Effector CD4-positive, alpha-beta T cell (primary cell): ENCODE measurements at regions not wholly inside any gene's neighbourhood (a gene's known extent, or its start where the extent isn't known, plus 50 kb on each side); places are given as distances from the start of the nearest gene placed in this dataset.

Source experiments
- DNase-seq: peaks from one replicate; pipeline ENCODE4 v3.0.0-alpha.2; 2020

DNA sequence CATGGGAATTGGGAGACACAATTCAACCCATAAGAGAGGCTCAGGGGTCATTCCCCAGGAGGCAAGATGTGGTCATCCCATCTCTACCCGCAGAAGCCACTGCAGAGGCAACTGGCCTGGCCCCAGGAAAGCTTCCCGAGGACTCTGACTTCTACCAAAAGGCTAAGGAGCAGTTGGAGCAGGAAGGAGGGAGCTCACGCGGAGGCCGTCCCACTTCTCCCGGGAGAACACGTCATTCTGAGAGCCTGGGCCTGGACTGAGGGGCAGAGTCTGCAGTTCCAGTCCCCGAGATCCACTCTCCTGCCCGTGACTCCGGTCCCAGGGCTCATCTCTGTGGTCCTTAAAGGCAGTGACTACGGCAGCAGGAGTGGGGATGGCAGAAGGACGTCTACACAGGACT, 69.0 kb upstream of the TAF1B start:
- DNase-seq: no peak

DNA sequence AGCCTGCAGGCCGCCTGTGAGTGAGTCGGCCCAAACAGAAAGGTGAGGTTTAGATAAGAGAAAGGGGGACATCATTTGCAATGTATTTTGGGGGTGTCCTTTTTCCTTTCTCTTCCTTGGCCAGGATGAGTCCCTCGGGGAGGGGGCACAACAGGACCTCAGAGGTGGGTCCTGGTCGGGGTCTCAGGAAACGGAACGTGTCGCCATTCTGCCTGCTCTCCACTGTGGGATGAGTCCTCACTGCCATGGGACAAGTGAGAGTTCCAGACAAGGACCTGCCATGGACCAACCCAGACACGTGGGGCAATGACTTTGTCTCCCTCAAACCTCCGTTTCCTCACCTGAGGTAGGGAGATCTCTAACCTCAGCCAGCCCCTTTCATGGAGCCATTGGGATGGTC, 67.9 kb upstream of the TAF1B start:
- DNase-seq: no peak

DNA sequence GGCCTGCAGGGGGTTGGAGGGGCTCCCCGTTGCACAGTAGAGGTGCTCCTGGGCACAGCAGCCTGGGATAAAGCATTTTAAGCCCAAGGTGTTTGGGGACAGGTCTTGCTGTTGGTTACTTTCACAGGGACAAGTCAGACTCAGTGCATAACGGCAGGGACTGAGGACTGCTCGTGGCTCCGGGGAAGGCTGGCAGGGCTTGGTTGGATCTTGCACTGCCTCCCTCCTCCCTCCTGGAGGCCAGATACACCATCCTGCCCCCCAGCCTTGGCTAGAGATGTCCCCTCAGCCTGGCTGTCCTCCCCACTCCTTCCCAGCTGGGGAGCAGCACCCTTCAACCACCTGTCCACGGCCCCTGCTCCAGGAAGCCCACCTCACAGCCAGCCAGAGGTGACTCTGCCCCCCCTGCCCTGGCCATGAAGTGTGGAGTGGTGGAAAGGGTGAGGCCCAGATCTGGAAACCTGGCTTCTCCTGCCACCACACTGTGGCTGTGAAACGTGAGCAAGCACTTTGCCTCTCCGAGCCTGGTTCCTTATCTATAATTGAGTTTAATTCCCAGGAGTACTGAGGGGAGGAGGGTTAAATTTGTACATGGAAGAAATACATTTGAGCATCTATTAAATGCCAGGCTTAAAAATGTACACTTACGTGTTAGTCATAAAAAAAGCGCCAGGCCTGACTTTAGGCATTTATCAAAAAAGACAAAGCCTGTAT, 67.1 kb upstream of the TAF1B start:
- DNase-seq: no peak

DNA sequence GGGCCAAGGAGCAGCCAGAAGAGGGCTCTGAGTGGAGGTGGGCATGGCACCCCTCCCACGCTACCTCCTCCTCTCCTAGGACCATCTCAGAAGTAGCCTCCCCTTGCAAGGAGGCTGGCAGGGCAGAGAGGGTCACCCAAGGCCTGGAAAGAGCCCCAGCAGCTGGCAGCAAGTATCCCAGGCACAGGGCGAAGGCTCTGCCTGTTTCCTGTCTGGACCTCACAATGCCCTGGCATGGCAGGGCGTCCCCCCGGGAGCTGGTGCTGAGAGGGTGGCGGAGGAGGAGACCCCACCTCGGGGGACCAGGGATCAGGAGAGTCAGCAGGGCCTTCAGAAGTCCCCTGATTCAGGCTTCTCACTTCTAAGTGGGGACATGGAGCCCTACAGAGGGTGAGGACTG, 66.2 kb upstream of the TAF1B start:
- no peak for DNase-seq

DNA sequence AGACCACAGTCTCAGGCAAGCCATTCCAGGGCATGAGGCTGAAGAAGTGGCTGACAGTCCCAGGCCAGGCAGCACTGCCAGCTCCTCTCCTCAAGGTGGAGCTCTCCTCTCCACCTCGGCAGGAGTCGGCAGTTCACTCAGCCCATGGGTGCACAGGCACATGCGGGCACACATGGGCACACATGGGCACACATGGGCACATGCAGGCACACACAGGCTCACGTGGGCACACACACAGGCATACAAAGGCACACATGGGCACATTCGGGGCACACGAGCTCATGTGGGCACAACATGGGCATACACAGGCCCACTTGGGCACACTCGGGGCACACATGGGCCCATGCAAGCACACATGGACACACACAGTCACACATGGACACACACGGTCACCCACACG, 65.3 kb upstream of the TAF1B start:
- no peak for DNase-seq

DNA sequence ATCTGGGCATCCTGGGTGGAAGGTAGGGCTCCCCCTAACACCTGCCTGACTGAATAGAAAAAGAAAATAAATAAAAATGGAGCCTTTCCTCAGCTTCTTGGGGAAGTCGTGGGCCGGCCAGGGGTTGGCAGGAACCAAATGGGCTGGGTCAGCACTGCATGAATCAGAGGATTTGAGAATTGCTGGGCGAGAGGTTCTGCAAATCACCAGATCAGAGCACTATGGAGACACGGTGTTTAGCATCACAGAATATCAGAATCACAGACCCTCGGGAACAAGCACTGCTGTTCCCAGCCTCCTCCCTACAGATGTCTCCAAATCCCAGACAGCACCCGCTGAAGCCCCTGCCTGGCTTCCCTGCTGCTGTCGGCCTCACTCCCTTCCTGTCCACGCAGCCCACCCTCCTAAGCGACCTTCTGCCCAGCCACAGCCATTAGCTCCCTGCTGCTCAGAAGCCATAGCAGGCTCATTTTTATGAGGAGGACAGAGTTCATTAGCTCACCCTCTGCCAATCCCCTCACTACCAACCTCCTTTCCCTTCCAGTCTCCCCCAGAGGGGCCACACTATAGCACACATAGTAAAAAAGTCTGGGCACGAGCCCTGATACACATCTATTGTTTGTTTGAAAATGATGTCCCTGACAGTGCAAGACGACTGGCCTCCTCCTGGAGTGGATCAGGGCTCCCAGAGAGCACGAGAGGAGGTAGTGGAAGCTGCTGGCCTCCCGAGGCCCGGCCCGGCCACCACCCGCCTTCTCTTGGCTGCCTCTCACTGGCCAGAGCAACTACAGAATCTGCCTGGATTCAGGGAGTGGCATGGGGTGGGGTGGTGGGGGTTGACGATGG, 64.6 kb upstream of the TAF1B start:
- DNase-seq: no peak

DNA sequence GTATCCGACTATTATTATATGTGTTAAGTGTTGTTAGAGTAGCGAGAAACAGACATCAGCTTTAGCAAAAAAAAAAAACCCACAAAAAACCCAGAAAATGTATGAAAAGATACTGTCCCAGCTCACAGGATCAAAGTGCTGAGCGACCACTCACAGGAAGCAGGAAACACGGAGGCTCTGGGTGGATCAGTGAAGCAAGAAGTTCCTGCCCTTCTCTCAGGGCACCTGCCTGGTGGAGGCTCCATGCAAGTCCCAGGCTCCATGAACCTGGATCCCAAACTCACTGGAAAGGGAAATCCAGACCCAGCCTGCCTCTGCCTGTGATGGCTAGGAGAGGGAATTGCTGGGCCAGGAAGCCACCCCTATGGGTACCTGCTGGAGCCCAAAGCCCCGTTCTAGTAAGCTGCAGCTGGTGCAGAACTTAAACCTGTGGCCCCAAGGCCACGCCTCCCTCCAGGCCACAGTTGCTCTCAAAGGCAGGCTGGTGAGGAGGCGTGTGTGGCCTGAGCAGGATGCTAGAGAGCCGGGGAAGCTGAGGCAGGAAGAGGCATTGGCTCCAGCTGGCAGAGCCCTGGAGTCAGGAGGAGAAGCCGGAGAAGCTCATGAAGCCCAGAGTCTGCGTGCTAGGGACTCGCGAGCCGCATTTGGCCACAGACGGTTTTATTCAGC, 63.5 kb upstream of the TAF1B start:
- DNase-seq: peak; percentile 23

DNA sequence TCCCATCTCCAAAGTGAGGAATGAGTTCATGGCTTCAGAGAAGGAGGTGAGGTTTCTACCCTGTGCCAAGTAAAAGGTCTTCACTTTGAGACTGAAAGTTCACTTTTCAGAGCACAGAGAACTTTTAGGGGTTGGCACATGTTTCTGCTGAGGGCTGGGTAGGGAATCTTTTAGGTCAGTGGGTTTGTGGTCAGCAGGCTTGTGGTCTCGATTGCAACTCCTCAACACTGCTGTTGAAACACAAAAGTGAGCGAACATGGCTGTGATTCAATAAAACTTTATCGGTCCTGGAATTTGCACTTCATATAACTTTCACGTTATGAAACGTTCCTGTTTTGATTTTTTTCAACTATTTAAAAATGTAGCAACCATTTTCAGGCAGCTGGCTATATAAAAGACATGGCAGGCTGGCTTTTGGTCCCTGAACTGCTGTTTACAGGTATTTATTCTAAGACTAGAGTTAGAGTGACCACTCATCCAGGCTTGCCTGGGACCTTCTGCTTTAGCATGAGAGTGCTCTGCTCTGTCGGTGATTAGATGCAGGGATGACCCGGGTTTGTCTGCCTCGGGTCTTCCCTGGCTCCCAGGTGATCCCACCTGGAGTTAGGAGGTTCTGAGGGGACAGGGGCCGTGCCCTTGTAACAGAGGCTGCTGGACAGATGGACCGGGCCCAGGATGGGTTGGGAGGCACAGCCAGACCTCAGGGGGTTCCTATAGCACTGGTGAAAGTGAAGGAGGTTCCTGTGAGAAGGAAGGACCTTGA, 62.7 kb upstream of the TAF1B start:
- DNase-seq: no peak

DNA sequence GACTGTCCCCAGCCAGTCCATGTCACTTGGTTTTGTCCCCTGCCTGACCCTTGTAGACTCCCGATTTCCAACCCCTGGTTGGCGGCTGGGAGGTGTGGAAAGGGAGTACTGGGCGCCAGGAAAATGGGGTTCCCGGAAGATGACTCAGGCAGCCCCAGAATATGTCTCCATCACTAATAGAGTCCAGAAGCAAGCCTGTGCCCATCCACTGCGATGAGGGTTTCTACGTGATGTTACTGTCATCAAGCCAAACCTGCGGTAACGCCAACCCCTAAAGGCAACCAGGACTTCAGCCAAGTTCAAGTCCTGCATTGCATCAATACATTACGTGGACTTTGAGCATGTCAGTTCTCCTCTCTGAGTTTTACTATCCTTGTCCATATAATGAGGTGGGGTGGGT, 62.0 kb upstream of the TAF1B start:
- no peak for DNase-seq

DNA sequence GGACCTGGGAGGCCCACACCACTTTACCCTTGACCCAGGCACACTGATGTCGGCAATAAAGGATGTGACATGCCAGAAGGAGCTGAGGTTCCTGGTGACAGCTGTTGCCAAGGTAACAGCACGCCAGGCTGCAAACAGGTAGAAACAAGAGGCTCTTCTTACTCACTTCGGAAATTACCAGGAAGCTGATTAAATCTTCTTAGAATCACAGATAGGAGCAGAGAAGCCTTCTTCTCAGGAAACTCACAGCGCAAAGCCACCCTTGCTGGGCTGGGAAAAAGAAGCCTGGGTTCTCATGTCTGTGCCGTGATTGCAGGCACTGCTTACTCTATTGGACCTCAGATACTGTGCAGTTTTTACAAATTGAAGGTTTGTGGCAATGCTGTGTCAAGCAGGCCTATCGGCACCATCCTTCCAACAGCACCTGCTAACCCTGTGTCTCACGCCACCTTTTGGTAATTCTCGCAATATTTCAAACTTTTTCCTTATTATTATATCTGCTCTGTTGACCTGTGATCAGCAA, 61.0 kb upstream of the TAF1B start:
- peak; percentile 69 for DNase-seq

DNA sequence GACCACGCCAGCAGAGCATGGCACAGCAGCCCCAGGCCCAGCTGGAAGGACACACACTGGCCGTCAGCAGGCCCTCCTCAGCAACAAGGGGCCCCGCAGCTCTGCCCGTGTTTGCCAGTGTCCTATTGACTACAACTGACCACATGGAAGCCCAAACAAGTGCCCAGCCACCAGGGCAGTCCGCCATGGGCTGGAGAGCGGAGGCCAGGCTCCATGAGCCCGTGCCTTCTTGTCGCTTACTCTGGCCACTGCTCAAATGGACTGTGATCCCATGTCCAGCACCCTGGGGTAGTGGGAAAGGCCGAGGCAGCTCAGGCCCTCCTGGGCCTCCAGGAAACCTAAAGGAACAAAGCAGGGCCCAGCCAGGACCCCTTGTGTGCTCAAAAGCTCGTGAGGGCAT, 53.9 kb upstream of the TAF1B start:
- no peak for DNase-seq

DNA sequence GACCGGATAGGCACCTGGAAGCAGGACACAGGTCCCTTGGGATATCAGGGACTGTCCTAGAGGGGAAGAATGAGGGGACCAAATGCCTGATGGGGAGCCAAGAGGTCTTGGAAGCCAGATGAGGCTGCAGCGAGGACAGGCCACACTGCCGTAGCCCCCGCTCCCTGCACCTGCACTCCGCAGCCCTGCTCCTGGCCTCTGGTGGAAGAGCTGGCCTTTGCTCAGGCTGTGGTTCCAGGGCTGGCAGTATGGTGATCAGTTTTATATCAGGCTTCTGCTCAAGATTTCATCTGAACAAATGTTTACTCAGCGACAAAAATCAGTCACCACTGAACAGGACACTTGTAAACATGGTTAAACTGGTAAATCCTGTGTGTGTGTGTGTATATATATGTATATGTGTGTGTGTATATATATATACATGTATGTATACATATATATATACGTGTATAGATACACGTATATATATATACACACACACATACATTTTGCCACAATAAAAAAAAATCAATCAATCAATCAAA, 52.5 kb upstream of the TAF1B start:
- DNase-seq: no peak

DNA sequence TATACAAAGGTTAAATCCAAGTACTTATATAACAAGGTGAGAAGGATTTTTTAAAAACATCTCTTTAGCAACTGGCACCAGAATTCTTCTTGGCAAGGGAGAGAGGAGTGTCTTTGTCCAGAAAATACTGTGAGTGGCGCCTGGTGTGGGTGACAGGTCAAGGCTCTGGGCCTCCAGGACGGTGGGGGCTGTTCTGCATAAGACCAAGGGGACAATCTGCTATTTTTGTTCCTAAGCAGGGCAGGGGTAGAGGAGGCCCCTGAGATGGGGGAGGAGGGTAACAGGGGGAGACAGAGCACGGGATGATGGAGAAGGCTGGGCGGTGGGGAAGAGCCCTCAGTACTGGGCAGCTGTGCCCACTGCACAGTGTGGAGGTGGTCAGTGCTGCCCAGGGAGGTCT, 51.6 kb upstream of the TAF1B start:
- no peak for DNase-seq

DNA sequence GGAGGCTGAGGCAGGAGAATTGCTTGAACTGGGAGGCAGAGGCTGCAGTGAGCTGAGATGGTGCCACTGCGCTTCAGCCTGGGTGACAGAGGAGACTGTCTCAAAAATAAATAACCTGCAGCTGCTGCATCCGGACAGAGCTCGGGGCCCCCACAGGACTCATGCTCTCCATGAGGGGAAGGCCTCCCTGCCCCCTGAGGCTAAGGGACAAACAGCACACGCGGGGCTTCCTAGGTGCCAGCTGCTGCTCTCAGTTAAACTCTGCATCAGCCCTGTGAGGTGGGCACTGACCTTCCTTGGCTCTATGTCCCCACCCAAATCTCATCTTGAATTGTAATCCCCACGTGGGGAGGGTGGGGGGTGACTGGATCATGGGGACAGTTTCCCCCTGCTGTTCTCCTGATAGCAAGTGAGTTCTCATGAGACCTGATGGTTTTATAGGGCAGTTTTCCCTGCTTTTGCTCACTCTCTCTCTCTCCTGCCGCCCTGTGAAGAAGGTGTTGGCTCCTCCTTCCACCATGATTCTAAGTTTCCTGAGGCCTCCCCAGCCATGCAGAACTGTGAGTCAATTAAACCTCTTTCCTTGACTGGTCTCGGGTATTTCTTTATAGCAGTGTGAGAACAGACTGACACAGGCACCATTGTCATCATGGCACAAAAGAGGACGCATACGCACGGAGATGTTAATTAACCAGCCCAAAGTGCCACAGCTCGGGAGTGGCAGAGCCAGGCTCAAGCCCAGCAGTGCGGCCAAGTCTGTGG, 49.9 kb upstream of the TAF1B start:
- DNase-seq: no peak
